ENCODE measurements at regions not wholly inside any gene's neighbourhood (a gene's known extent, or its start where the extent isn't known, plus 50 kb on each side); places are given as distances from the start of the nearest gene placed in this dataset.

DNA sequence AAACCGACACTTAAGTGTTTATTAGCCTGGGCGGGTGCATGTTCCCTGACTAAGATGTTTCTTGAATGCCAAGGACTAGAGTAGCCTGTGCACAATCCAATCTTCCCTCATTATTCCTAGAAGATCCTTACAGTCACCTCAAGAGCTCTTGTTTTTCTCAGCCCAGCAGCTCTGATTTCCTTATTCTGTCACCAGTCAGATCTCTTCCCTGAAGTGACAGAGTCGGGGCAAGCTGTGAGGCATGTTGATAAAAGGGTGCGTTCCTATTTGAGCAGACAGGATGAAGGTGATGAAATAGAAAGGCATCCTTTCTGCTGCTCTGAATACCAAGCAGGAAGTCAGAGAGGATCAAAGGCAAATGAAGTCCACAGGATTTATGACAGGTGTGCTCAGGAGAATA is 125.6 kb upstream of the MCTP2 start:
- in situ Hi-C loops (cut with HindIII; ENCODE audit: low sequenced_read_pairs): no loop called here

DNA sequence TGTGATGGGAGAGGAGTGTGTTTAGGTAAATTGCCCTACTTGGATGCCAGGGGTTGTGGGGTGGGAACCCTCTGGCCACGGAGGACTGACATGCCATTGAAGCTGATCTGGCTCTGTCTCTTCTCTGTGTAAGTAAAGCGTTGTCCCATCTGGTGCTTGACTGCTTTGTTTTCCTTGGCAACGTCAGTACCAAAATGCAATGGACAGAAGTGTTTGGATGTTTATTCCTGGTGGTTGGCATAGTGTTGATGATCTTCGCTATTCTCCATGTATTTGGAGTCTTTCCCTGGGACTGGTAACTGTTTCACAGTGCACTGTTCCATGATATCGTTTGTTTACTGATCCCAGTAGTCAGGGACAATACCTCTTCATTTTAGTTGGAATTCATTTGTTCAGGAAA is 130.5 kb upstream of the MCTP2 start:
- in situ Hi-C loops (cut with HindIII; ENCODE audit: low sequenced_read_pairs): no loop called here

DNA sequence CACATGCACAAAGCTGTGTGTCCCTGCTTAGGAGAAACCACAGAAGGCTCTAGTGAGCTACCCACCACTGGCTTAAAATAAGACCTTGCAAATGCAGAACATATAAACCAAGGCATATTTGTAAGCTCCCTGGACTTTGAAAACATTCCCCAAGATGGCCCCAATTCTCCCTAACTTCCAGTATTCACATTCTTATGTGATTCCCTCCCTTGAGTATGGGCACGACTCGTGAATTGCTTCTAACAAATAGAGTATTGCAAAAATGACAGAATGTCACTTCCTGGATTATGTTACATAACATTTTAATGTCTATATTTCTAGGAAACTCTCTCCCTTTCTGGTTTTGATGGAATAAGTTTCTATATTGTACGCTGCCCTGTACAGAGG is 131.8 kb upstream of the MCTP2 start:
- in situ Hi-C loops (cut with HindIII; ENCODE audit: low sequenced_read_pairs): no loop called here

DNA sequence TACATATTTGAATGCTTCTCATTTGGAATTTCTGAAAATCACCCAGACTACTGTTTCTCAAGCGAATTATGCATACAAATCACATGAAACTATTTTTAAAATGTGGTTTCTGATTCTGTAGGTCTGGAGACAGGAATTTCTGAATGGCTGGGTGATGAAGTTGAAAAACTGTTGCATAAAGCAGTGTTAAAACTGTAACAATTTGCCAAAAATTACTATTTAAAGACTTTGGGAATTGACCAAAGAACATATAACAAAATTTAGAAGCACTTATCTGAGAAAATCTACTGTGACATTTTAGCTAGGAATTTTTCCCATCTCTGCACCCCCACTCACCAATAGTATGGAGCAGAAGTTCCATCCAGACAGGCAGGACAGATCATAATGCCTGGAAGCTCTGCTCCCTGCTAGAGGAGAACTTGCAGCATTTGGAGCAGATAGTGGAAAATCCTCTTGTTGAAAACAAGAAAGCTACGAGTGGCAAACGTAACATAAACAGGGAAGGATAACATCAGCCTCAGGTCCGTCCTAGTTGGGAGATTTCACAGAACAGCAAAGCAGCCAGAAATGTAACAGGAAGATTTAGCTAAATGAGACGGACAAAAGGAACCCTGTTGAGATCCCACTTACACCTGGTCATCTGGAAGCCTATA is 132.3 kb upstream of the MCTP2 start:
- in situ Hi-C loops (cut with HindIII; ENCODE audit: low sequenced_read_pairs): no loop called here

DNA sequence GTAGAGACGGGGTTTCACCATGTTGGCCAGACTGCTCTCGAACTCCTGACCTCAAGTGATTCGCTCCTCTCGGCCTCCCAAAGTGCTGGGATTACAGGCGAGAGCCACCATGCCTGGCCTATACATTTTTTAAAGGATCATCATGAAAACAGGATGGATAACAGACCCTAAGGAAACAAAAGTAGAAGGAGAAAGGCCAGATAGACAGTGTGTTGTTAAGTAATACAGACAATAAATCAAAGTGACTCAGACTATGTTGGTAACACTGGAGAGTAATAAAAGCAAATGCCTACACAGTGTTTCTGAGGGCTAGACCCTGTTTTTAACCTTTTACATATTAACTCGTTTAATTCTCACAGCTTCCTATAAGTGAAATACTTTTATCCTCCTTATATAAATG is 133.8 kb upstream of the MCTP2 start:
- in situ Hi-C loops (cut with HindIII; ENCODE audit: low sequenced_read_pairs): no loop called here

DNA sequence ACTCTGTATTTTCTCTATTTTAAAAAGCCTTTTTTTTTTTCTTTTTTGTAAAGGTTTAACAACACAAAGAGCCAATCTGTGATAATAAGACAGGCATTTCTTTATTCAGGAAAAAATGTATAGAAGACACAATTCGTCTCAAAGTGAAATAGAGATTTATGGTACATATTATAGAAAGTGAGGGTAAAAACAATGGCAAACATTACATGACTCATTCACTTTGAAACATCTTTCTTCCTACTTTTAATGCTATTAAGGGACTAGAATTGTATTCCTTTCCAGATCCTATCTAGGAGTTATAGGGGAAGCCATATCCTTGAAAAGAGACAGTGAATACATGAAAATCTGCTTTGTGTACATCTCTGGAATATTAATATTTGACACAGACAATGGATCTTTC is 137.1 kb upstream of the MCTP2 start:
- in situ Hi-C loops (cut with HindIII; ENCODE audit: low sequenced_read_pairs): no loop called here

DNA sequence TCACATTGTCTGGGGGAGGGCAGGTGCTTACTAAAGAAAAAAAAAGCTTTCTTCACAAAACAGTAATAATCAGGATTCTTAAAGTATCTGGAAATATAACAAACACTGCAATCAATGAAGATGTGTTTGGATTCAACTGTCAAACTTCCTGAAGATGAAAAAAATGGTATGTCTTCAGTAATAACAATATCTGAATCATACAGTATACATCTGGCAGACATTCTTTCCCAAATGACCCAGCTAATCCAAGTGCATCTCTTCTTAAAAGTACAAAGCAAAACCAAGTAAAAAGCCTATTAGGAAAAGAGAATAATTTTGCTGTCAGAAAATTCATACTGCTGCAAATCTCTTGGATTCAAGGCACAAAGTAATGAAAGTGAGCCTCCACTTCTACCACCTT is 145.0 kb upstream of the MCTP2 start:
- in situ Hi-C loops (cut with HindIII; ENCODE audit: low sequenced_read_pairs): no loop called here

DNA sequence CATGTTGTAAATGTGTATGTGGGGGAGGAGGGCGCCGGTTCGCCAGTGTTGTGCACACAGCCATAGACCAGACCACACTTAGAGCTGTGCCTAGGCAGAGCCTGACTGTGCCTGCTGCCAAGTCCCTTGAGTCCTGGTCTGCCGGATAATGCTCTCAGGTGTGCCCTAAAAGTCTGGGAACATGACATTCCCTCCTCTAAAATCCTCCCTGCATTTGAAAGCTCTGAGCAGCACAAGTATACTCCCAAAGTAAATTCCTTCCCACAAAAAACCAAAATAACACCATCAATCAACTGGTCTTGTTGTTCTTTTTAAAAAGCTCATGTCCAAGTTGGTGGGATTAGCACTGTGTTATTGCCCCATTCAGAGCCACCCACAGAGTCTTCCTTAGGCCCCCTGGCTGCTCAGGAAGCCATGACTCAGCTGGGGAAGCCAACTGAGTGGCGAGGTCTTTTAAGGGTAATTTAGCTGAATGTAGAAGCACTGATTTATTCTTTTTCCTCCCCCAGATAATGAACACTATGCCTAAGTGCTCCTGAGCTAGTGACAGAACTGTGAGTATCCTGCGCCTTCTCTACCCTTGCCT is 147.8 kb upstream of the MCTP2 start:
- in situ Hi-C loops (cut with HindIII; ENCODE audit: low sequenced_read_pairs): no loop called here

DNA sequence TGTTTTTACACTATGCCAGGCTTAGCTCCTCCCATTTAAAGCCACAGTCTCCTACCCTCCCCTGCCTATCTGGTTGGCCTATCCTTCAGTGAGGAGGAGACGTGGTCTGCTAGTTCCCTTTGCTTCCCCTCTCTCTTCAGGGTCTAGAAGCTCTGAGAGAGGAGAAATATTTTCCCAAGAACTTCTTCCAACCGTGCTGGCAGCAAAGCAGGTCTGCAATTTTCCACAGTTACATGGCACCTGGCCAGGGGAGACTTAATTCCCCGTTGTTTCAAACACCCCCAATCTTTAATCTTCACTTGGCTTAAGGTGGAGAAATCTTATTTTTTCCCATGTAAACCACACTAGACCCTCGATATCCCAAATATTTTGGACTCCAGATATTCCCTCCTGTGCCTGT is 149.5 kb upstream of the MCTP2 start:
- in situ Hi-C loops (cut with HindIII; ENCODE audit: low sequenced_read_pairs): no loop called here

DNA sequence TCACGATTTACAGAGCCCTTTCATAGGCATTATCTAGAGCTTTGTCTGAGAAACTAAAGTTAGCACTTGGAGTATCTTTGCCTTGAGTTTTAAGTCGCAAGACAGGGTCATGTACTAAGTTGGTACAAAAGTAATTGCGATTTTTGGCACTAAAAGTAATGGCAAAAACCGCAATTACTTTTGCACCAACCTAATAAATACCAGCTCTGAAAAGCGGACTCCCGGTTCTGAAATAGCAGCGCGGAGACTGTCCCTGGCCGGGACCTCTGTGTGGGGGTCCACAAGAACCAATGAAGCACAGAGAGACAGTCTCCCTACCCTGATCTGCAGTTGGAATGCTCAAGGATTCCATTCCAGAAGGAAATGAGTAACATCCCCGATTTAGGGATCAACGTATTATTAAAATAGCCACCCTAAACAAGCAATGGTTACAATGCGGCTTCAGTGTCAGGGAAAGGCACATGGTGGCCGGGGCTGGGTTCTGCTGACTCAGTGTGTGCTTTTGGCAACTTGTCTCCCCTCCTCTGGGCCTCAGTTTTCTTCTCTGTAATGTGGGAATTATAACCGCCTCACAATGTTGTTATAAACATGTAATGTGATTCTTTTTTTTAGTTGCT is 150.3 kb upstream of the MCTP2 start:
- in situ Hi-C loops (cut with HindIII; ENCODE audit: low sequenced_read_pairs): no loop called here

DNA sequence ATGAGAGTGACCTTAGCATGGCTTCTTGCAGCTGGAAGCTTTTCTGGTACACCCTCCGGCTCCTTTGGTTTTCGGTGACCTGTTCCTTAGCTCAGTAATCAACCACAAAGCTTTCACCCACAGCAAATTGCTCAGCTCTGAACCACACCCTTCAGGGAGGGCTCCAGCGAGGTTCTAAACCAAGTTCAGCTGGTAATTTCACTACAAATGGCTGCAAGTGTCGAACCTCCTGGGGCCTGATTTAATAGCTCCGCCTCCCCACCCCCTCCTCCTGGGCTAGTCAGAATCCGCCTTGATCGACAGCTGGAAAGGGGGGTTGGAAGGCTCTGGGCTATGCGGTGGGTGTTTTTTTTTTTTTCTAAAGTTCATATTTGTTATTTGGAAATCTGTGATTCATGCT is 150.9 kb upstream of the MCTP2 start:
- in situ Hi-C loops (cut with HindIII; ENCODE audit: low sequenced_read_pairs): no loop called here

DNA sequence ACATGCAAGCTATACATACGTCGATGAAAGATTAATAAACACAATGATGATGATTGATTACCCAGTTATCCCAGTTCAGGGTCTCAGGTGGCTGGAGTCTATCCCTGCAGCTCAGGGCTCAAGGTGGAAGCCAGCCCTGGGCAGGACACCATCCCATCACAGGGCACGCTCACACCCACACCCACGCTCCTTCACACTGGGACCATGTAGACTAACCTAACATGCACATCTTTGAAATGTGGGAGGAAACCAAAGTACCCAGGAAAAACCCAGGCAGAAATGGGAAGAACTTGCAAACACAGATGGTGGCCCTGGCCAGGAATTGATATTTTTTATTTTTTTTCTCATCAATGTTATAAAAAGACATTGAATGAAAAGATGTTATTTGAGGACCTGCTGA is 151.4 kb upstream of the MCTP2 start:
- in situ Hi-C loops (cut with HindIII; ENCODE audit: low sequenced_read_pairs): no loop called here

DNA sequence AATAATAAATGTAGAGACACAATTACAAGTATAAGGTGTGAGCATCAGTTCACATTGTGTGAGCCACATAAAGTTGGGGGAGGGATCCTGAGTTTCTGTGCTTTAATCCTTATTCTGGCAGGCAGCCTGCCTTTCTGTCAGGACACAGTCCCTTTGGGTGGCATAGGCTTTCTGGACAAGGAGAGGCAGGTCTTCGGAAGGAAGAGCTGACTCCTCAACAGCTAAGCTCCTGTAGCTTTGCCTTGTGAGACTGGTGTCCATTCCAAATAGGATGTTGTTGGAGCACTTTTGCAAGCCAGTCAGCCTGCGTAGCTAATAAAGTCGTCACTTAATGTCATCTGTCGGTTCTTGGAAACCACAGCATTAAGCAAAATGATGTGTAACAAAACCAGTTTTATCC is 151.9 kb upstream of the MCTP2 start:
- in situ Hi-C loops (cut with HindIII; ENCODE audit: low sequenced_read_pairs): no loop called here

DNA sequence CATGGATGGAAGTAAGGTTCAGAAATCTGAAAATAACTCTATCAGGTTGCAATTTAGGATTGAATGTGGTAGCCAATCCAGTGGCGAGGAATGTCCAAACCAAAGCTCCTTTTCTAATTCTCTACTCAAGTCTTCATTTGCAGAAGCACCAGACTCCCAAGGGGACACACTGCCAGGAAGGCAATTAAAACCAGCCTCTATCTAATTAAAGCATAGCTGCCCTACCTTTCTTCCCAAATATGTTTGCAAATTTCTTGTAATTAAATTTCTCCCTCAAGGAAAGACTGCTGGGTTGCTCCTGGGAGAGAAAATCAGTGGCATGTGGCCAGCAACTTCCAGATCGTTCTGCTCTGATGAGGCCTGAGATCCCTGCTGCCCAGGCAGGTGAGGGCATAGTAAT is 153.4 kb upstream of the MCTP2 start:
- in situ Hi-C loops (cut with HindIII; ENCODE audit: low sequenced_read_pairs): no loop called here

DNA sequence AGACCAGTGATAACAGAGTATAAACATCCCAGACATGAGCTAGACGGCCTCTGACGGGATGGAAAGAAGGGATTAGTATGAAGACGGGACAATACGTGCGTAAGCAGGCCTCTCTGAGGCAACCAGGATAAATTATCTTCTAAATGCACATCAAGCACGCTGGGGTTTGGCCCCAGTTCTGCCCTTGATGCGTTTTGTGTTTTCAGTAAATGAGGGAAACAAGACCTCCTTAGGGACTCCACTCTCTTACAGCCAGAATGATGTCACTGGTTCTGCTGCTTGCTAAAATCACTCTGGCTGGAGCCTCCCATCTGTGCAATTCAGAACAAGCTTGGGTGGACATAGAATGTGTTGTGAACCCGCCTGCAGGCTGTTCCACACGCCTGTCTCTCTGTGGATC is 156.0 kb upstream of the MCTP2 start:
- in situ Hi-C loops (cut with HindIII; ENCODE audit: low sequenced_read_pairs): no loop called here

DNA sequence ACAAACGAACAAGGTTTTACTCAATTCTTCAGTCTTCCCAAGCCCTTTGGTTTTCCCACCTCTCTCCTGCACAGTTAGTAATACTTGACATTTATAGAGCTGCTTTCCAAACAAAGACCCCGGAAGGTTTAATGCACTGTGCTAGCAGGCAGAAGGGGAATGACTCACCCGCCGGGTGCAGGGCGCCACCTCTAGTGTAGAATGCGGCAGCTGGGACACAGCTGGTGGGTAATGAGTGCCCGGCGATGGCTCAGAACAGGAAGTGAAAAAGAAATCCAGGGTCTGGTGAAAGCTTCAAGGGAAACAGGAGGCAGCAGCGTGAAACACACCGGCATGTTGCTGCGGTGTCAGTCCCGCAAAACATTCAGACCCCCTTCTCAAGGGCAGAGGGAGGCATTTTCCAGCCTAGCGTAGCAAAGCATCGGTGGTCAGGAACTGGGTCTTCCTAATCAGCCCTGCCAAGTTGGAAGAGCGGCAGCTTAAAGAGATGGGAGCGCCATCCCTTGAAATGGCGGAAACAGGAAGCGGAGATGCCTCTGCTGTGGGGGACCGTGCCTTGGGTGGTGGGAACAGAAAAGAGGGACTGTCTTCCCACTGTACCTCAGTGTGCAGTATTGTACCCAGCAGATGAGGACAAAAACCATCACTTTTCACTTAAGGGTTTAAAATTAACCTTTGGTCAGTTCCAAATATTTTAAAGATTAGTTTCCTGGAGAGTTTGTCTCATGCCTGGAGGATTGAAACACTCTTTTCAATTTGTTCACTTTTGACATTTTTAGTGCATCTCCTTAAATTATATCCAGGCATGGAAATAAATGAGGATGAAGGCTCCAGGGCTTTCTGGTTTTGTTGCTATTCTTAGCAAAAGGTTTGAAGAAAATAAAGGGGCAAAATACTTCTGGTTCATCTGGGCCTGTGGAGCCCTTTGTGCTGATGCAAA is 160.7 kb upstream of the MCTP2 start:
- in situ Hi-C loops (cut with HindIII; ENCODE audit: low sequenced_read_pairs): no loop called here

DNA sequence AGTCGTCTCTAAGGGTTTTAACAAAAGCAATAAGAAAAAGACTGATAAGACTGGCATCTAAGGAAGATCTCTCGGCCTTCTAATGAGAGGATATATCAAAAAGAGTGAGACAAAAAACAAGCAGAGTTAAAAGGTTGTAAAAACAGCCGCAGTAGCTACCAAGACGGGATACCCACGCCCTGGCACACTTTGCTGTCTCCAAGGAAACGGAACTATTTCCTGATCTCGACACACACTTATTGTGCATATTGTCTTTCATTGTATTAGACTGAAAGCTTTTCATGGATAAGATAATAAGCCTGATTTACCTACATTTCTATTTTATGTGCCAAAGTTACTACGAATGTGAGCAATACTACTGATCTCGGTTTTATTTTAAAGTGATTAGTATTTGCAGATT is 161.5 kb upstream of the MCTP2 start:
- in situ Hi-C loops (cut with HindIII; ENCODE audit: low sequenced_read_pairs): no loop called here

DNA sequence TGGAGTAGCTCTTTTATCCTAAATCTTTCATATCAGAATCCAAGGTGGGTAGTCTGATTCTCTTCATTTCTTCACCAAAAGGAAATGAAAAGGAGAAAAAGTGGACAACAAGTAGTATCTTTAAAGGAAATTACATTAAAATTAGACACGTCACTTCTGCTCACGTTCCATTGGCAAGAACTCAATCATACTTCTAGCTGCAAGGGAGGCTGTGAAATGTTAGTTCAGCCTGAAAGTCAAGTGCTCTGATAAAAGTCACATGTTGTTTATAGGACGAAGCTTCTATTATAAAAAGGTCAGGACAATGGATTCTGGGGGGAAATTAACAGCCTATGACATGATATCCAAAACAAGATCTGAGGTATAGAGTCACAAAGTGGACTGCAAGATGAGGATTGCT is 164.6 kb upstream of the MCTP2 start:
- in situ Hi-C loops (cut with HindIII; ENCODE audit: low sequenced_read_pairs): no loop called here

DNA sequence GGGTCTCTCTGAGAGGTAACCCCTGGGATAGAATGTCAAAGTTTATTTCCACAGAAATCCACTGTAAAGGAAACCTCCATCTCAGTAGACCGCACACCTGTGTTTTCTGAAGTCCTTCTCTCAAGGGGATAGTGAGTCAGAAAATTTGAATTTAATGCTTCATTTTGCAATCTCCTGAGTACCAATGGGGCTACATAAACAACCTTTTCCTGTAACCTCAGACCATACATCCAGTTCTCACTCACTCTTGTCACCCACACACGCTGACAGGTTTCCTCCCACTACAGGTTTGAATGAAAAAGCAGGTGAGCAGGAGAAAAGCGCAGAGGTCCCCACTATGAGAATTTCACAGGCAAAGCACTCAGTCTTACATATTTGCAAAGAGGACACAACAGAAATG is 165.3 kb upstream of the MCTP2 start:
- in situ Hi-C loops (cut with HindIII; ENCODE audit: low sequenced_read_pairs): no loop called here

DNA sequence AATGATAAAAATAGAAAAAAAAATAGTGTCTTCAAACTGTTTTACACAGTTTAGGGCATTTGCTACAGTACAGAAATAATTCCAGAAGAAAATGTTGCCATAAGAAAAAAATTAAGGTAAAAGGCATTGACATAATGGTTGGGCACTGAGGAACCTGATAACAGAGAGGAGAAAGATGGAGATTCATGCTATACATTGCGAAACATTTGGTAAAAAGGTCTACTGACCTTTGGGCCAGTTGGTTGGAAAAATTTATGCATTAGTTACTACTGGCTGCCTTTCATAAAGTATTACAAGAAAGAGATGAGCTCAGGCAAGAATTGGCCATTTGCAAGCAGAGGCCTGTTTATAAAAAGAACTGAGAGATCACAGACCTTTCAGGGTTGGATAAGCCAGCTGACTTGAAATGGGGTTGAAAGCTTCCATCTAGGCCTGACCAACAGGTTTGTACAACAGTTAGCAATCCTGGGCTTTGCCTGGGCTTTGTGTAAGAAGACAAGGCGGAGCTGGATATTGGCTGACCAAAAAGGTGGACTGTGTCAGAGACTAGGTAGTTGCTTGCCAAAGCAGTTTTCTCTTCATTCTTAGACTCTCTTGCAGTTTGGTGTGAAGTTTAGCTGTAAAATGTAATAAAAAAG is 166.6 kb upstream of the MCTP2 start:
- in situ Hi-C loops (cut with HindIII; ENCODE audit: low sequenced_read_pairs): no loop called here

DNA sequence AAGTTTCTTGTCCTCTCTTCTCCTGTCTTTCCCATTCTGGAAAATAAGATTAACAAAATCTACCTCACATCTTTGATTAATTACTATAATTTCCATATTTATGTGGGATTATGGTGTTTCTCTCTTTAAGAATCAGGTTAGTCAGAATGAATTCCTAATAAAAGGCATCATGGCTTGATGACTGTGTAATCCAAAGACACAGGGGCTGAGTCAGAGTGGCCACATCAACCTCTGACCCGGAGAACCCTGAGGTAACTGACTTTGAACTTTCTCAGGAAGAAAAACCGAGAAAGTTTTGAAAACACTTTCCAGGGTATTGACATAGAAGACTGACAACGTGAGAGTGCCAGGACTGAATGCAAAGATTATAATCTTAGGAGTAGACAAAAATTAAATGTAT is 170.3 kb upstream of the MCTP2 start:
- in situ Hi-C loops (cut with HindIII; ENCODE audit: low sequenced_read_pairs): no loop called here
